Spleen (tissue), 11 donors: ENCODE measurements at regions not wholly inside any gene's neighbourhood (a gene's known extent, or its start where the extent isn't known, plus 50 kb on each side); places are given as distances from the start of the nearest gene placed in this dataset.
"Not testable (repeated sequence)": the region's sequence is repeated elsewhere in the genome, so short reads cannot be mapped to it uniquely, and the experiment has no call there.

Source experiments
- DNase-seq: peaks from one replicate; pipeline ENCODE4 v3.0.0-alpha.2; 2020
- H3K27ac ChIP-seq, 8 donors: fragments of 200-600 bp; sonication (generic) in 7 of 8; 1 replicate in 4 of 8; 2 replicates in 4 of 8; pipeline versions ENCODE4 v1.5.0 to v1.8.0; 2016 to 2021; ENCODE audit warnings: inconsistent platforms in 4 of 8, mild to moderate bottlenecking in 4 of 8, moderate library complexity in 1 of 8
- H3K27me3 ChIP-seq, 7 donors: fragments of 200-600 bp; sonication (generic) in 6 of 7; replicated peaks in 1 of 7; 1 replicate in 4 of 7; 2 replicates in 3 of 7; pipeline versions ENCODE4 v1.5.0 to v1.8.0; 2016 to 2021; ENCODE audit warnings: inconsistent platforms in 3 of 7, mild to moderate bottlenecking in 1 of 7
- H3K36me3 ChIP-seq, 6 donors: fragments of 200-600 bp; sonication (generic) in 5 of 6; 1 replicate in 4 of 6; 2 replicates in 2 of 6; pipeline versions ENCODE4 v1.5.0 to v1.8.0; 2016 to 2021; ENCODE audit warnings: inconsistent platforms in 2 of 6
- H3K4me1 ChIP-seq, 6 donors: fragments of 200-600 bp; sonication (generic) in 5 of 6; 1 replicate in 3 of 6; 2 replicates in 3 of 6; pipeline versions ENCODE4 v1.5.0 to v1.8.0; 2016 to 2021; ENCODE audit warnings: inconsistent platforms in 3 of 6
- H3K4me3 ChIP-seq, 8 donors: fragments of 200-600 bp; sonication (generic) in 7 of 8; 1 replicate in 4 of 8; 2 replicates in 4 of 8; pipeline versions ENCODE4 v1.5.0 to v1.8.0; 2016 to 2021; ENCODE audit warnings: inconsistent platforms in 4 of 8, mild to moderate bottlenecking in 4 of 8, moderate library complexity in 2 of 8
- H3K9me3 ChIP-seq, 8 donors: fragments of 200-600 bp; sonication (generic) in 7 of 8; 1 replicate in 4 of 8; 2 replicates in 4 of 8; pipeline versions ENCODE4 v1.5.0 to v1.8.0; 2016 to 2021; ENCODE audit warnings: inconsistent platforms in 4 of 8
- POLR2A ChIP-seq, 3 donors: fragments of 450-650 bp; IDR thresholded peaks; one replicate each; pipeline ENCODE4 v1.5.1; 2017; ENCODE audit warnings: antibody characterized with exemption in 3 of 3, mild to moderate bottlenecking in 1 of 3
- POLR2AphosphoS5 ChIP-seq, 3 donors: sonication (generic); formaldehyde crosslinking; IDR thresholded peaks; one replicate each; pipeline ENCODE4 v1.5.1; 2017; ENCODE audit warnings: antibody characterized with exemption in 3 of 3
- WGBS, 5 donors: extraction: QIAGEN DNeasy Blood & Tissue Kit in 3 of 5; methylation state at CpG; one replicate each; pipeline versions ENCODE4 v1.1.5 to v1.1.7; 2013 to 2018; 5-methylcytosine and 5-hydroxymethylcytosine counted together
- intact Hi-C: fragments of 100-400 bp; cut with DNase I; formaldehyde crosslinking; loops from one replicate; pipeline ENCODE4 v1.15.0; 2023; ENCODE audit warnings: low total_unique reads
- TF ChIP-seq, protein P1 (sequence below), 11 experiments: fragments of 200-600 bp in 7 of 11; fragments of 450-650 bp in 4 of 11; sonication (generic) in 4 of 11; IDR thresholded peaks in 8 of 11; conservative IDR thresholded peaks in 3 of 11; 1 replicate in 7 of 11; 2 replicates in 4 of 11; pipeline versions ENCODE4 v1.4.0 to v1.8.0; 2016 to 2021; ENCODE audit warnings: antibody characterized with exemption in 11 of 11, inconsistent platforms in 4 of 11, mild to moderate bottlenecking in 1 of 11
- donor health status: healthy with polysubstance abuse.
- donor health status: DM: no; HTN: no; CAD: no; lungs with moderate emphysema.
- donor health status: DM: no; HTN: no; CAD: no.
- donor health status: Bipolar disorder and iron deficiency.
- donor health status: healthy.
- donor health status: DM: no; HTN: no; CAD: no.
- donor health status: DM: yes; HTN: yes; CAD: no.

GRCh38 chr12:62044450-62045135 lies 215.6 kb upstream of the USP15 start:
- no peak overlapping the region for H3K27ac ChIP-seq
- 77 to 92% (median 86%) methylated on average over 5 of the region's 5 CpGs for WGBS, 5 donors
- no peak for DNase-seq

GRCh38 chr12:62045211-62045610 lies 215.0 kb upstream of the USP15 start:
- intact Hi-C loops: no loop called here
- TF ChIP-seq POLR2AphosphoS5 (IDR thresholded peaks at IDR 0.05): no peak
- no peak for TF ChIP-seq POLR2A (IDR thresholded peaks at IDR 0.05)
- TF ChIP-seq, protein P1, sequence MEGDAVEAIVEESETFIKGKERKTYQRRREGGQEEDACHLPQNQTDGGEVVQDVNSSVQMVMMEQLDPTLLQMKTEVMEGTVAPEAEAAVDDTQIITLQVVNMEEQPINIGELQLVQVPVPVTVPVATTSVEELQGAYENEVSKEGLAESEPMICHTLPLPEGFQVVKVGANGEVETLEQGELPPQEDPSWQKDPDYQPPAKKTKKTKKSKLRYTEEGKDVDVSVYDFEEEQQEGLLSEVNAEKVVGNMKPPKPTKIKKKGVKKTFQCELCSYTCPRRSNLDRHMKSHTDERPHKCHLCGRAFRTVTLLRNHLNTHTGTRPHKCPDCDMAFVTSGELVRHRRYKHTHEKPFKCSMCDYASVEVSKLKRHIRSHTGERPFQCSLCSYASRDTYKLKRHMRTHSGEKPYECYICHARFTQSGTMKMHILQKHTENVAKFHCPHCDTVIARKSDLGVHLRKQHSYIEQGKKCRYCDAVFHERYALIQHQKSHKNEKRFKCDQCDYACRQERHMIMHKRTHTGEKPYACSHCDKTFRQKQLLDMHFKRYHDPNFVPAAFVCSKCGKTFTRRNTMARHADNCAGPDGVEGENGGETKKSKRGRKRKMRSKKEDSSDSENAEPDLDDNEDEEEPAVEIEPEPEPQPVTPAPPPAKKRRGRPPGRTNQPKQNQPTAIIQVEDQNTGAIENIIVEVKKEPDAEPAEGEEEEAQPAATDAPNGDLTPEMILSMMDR (IDR thresholded peaks at IDR 0.05 in 8 of 11, conservative IDR thresholded peaks at IDR 0.05 in 3 of 11): no peak
- no peak for DNase-seq
- H3K27me3 ChIP-seq: no peaks in the 10 kb centered on the region
- no peak overlapping the region for H3K4me3 ChIP-seq
- H3K36me3 ChIP-seq: no peaks in the 10 kb centered on the region
- H3K4me1 ChIP-seq: no peaks in the 10 kb centered on the region
- 36 to 93% (median 78%) methylated on average over 2 of the region's 2 CpGs for WGBS, 5 donors
- peaks cover 0 to 5% (median 0%) of the 10 kb centered on the region in 8 donors for H3K9me3 ChIP-seq
- H3K27ac ChIP-seq: no peak overlapping the region

More at GRCh38 chr12:62044450-62045135, 215.6 kb upstream of the USP15 start:
- no peaks in the 10 kb centered on the region for H3K36me3 ChIP-seq
- no peak for TF ChIP-seq POLR2A (IDR thresholded peaks at IDR 0.05)
- TF ChIP-seq POLR2AphosphoS5 (IDR thresholded peaks at IDR 0.05): no peak
- TF ChIP-seq, protein P1 (IDR thresholded peaks at IDR 0.05 in 8 of 11, conservative IDR thresholded peaks at IDR 0.05 in 3 of 11): no peak
- no peaks in the 10 kb centered on the region for H3K4me1 ChIP-seq
- peaks cover 0 to 8% (median 0%) of the 10 kb centered on the region in 8 donors for H3K9me3 ChIP-seq
- H3K27me3 ChIP-seq: no peaks in the 10 kb centered on the region
- no peak overlapping the region for H3K4me3 ChIP-seq
- intact Hi-C loops: no loop called here

DNA sequence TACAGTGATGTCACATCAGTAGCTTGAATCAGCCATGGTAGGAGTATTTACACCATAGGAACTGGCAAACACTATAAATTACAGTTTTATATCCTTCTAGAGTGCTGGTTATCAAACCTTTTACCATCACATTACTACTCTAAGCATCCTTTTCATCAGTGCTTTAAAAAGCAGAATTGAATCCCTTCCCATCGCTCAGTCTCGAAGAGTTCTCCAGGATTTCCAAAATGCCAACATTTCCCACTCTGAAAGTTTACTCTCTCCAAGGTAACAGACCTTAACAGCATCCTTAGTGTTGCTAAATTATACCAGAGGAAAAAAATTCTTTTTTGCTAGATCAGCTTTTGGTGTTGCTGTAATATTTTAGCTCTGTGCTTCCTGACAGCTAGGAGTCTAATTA lies 209.4 kb upstream of the USP15 start:
- intact Hi-C loops: no loop called here
- Histone ChIP-seq H3K9me3 (no peaks in the 10 kb centered on the region), H3K27ac (no peak overlapping the region), H3K4me3 (no peak overlapping the region), H3K4me1 (no peaks in the 10 kb centered on the region), H3K36me3 (no peaks in the 10 kb centered on the region), H3K27me3 (no peaks in the 10 kb centered on the region)
- DNase-seq: no peak
- TF ChIP-seq POLR2A (IDR thresholded peaks at IDR 0.05): no peak
- no peak for TF ChIP-seq POLR2AphosphoS5 (IDR thresholded peaks at IDR 0.05)
- TF ChIP-seq, protein P1 (IDR thresholded peaks at IDR 0.05 in 8 of 11, conservative IDR thresholded peaks at IDR 0.05 in 3 of 11): no peak
- WGBS, 5 donors: 92 to 97% (median 95%) methylated on average over 2 of the region's 2 CpGs

DNA sequence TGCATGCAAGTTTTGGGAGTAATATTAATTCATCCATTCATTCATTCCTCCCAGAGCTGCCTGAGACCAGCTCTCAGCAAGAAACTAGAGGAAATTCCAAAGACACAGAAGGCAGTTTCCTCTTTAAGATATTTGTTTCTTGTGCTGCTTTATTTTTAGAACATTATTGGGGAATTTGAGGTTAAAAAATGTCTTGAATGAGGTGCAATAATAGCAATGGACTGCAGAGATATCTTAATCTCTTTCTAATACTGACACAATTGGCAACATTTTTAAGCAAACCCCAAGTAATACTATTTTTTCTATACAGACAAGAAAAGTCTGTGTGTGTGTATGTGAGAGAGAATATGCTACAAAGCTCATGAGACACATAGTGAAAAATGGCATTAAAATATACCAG lies 190.2 kb upstream of the USP15 start:
- Histone ChIP-seq H3K4me3 (no peak overlapping the region), H3K27ac (no peak overlapping the region), H3K36me3 (no peaks in the 10 kb centered on the region), H3K9me3 (no peaks in the 10 kb centered on the region), H3K27me3 (no peaks in the 10 kb centered on the region), H3K4me1 (no peaks in the 10 kb centered on the region)
- TF ChIP-seq POLR2AphosphoS5 (IDR thresholded peaks at IDR 0.05): no peak
- TF ChIP-seq, protein P1 (IDR thresholded peaks at IDR 0.05 in 8 of 11, conservative IDR thresholded peaks at IDR 0.05 in 3 of 11): no peak
- no peak for DNase-seq
- intact Hi-C loops: no loop called here

GRCh38 chr12:62073236-62073635 lies 187.0 kb upstream of the USP15 start:
- DNase-seq, H3K4me1 ChIP-seq, H3K36me3 ChIP-seq, H3K27me3 ChIP-seq, intact Hi-C loops, H3K27ac ChIP-seq, H3K9me3 ChIP-seq, H3K4me3 ChIP-seq: not testable (repeated sequence)
